ENCODE measurements at regions not wholly inside any gene's neighbourhood (a gene's known extent, or its start where the extent isn't known, plus 50 kb on each side); places are given as distances from the start of the nearest gene placed in this dataset.

GRCh38 chr7:113170591-113170990 lies 52.2 kb upstream of the SMIM30 start:
- no peak for TF ChIP-seq ZFP30 (CRISPR knock-in tag; IDR thresholded peaks at IDR 0.05)
- TF ChIP-seq ZNF8 (CRISPR knock-in tag; IDR thresholded peaks at IDR 0.05): no peak
- TF ChIP-seq TSHZ2 (CRISPR knock-in tag; IDR thresholded peaks at IDR 0.05): no peak
- TF ChIP-seq PATZ1 (CRISPR knock-in tag; IDR thresholded peaks at IDR 0.05; ENCODE audit: borderline replicate concordance): no peak
- TF ChIP-seq ESRRG (CRISPR knock-in tag; IDR thresholded peaks at IDR 0.05): no peak
- TF ChIP-seq POU6F1 (CRISPR knock-in tag; IDR thresholded peaks at IDR 0.05; ENCODE audit: borderline replicate concordance, low read depth): no peak
- no peak for ATAC-seq
